K562 (cell line): ENCODE measurements at regions not wholly inside any gene's neighbourhood (a gene's known extent, or its start where the extent isn't known, plus 50 kb on each side); places are given as distances from the start of the nearest gene placed in this dataset.

Experiments used
- ATAC-seq: fragments of 200-7000 bp; cut with Tn5 transposase; 3 replicates; pipeline ENCODE4 v1.9.1; 2020; ENCODE audit warnings: moderate library complexity
- BruUV-seq: library from RNA; stranded (reverse); fragments of 400-500 nt; replicated peaks from 2 replicates; lab custom pipeline; 2021; lab: Mats Ljungman, UMichigan
- CTCF ChIA-PET: fragments of 300-600 bp; formaldehyde crosslinking; extraction: SDS; loops from one replicate; lab custom pipeline; 2021; ENCODE audit warnings: low intra/inter-chr PET ratio; lab: Yijun Ruan, JAX
- POLR2A ChIA-PET: fragments of 300-600, 350-650 bp; sonication (Branson Sonifier 250); formaldehyde crosslinking; extraction: SDS; loops from one replicate; lab custom pipeline; 2021; ENCODE audit warnings: antibody characterized with exemption, inconsistent platforms; lab: Yijun Ruan, JAX
- DNase-seq, 4 experiments: peaks; one replicate each; pipeline versions ENCODE4 v3.0.0 to v3.0.0-alpha.2; 2011 to 2018; ENCODE audit warnings: low spot score in 3 of 4, mixed read lengths in 3 of 4; ENCODE audit errors: extremely low read depth in 1 of 4
- FAIRE-seq: peaks from 2 replicates; lab custom pipeline; 2011; peaks lifted over from hg19 to GRCh38; lab: Jason Lieb, UNC
- H2AFZ ChIP-seq: 2 replicates; pipeline ENCODE4 v1.6.0; 2011; ENCODE audit warnings: low read depth, low read length, control low read depth, inconsistent platforms
- H3K27ac ChIP-seq: fragments of 200-600 bp; 3 replicates; pipeline ENCODE4 v1.8.0; 2011; ENCODE audit warnings: low read depth, mild to moderate bottlenecking, control low read depth, inconsistent platforms, low read length, moderate library complexity, mixed read lengths; ENCODE audit errors: extremely low read depth
- H3K27me3 ChIP-seq, 2 experiments: fragments of 300-600 bp in 1 of 2; 2 replicates in 1 of 2; 3 replicates in 1 of 2; pipeline versions ENCODE4 v1.6.0 to v1.8.0; 2011; ENCODE audit warnings: inconsistent platforms in 2 of 2, low read length in 2 of 2, mild to moderate bottlenecking in 1 of 2, mixed read lengths in 1 of 2, moderate library complexity in 1 of 2; ENCODE audit not compliant: control insufficient read depth in 2 of 2, insufficient read depth in 2 of 2
- H3K36me3 ChIP-seq: fragments of 300-600 bp; 3 replicates; pipeline ENCODE4 v1.8.0; 2011; ENCODE audit warnings: mild to moderate bottlenecking, low read length, inconsistent platforms; ENCODE audit not compliant: control insufficient read depth, insufficient read depth
- H3K4me1 ChIP-seq, 2 experiments: fragments of 200-600 bp in 1 of 2; replicated peaks in 1 of 2; 2 replicates in 1 of 2; 3 replicates in 1 of 2; pipeline versions ENCODE4 v1.5.1 to v1.8.0; 2011; ENCODE audit warnings: inconsistent platforms in 2 of 2, low read length in 2 of 2, mild to moderate bottlenecking in 1 of 2, mixed read lengths in 1 of 2, moderate library complexity in 1 of 2; ENCODE audit not compliant: control insufficient read depth in 2 of 2, insufficient read depth in 2 of 2
- H3K4me2 ChIP-seq: 2 replicates; pipeline ENCODE4 v1.6.1; 2011; ENCODE audit warnings: low read length, control low read depth, inconsistent platforms, mixed read lengths; ENCODE audit not compliant: insufficient read depth
- H3K4me3 ChIP-seq: fragments of 200-600 bp; sonication (generic), shearing (Covaris generic); 2 replicates; pipeline ENCODE4 v1.5.1; 2016; ENCODE audit warnings: control low read depth, inconsistent platforms
- H3K79me2 ChIP-seq: fragments of 200-600 bp; 3 replicates; pipeline ENCODE4 v1.8.0; 2011; ENCODE audit warnings: low read length, inconsistent platforms; ENCODE audit not compliant: control insufficient read depth, insufficient read depth
- H3K9ac ChIP-seq, 2 experiments: 2 replicates each; pipeline versions ENCODE4 v1.6.0 to v1.6.1; 2011; ENCODE audit warnings: low read depth in 2 of 2, low read length in 2 of 2, control low read depth in 1 of 2, inconsistent platforms in 1 of 2, mild to moderate bottlenecking in 1 of 2, mixed read lengths in 1 of 2; ENCODE audit not compliant: insufficient read depth in 1 of 2
- H3K9me1 ChIP-seq: one replicate; pipeline ENCODE4 v1.6.0; 2011; ENCODE audit warnings: inconsistent platforms, mild to moderate bottlenecking, low read length, moderate library complexity; ENCODE audit not compliant: control insufficient read depth, insufficient read depth
- H3K9me3 ChIP-seq: replicated peaks from 2 replicates; pipeline ENCODE4 v1.5.1; 2011; ENCODE audit warnings: low read depth, low read length, inconsistent platforms; ENCODE audit not compliant: control insufficient read depth, insufficient read depth
- H4K20me1 ChIP-seq: replicated peaks from 2 replicates; pipeline ENCODE4 v1.6.1; 2011; ENCODE audit warnings: low read length, inconsistent platforms, mixed read lengths; ENCODE audit not compliant: control insufficient read depth, insufficient read depth
- GATAD2B ChIP-seq: fragments of 450-650 bp; IDR thresholded peaks from 2 replicates; pipeline ENCODE4 v1.6.1; 2017; ENCODE audit warnings: mild to moderate bottlenecking, borderline replicate concordance
- NFE2 ChIP-seq: IDR thresholded peaks from 2 replicates; pipeline ENCODE4 v1.6.1; 2014; ENCODE audit warnings: antibody characterized with exemption, low read depth
- POLR3A ChIP-seq: IDR thresholded peaks from 2 replicates; pipeline ENCODE4 v1.6.1; 2011; ENCODE audit warnings: borderline replicate concordance, mild to moderate bottlenecking, moderate library complexity; ENCODE audit not compliant: insufficient read length, insufficient read depth; ENCODE audit errors: extremely low read depth
- SAFB ChIP-seq: fragments of 200-400 bp; formaldehyde crosslinking; IDR thresholded peaks from 2 replicates; pipeline ENCODE4 v1.6.1; 2017; ENCODE audit warnings: low read depth, low read length, borderline replicate concordance
- TCF7 ChIP-seq: sonication (generic); IDR thresholded peaks from 2 replicates; pipeline ENCODE4 v1.6.1; 2016; ENCODE audit warnings: antibody characterized with exemption, borderline replicate concordance
- ZNF354B ChIP-seq: fragments of 250-450 bp; sonication (Bioruptor Pico); IDR thresholded peaks from 2 replicates; pipeline ENCODE4 v1.4.0; 2020
- ZNF668 ChIP-seq: fragments of 250-450 bp; sonication (Bioruptor Pico); IDR thresholded peaks from 2 replicates; pipeline ENCODE4 v1.8.0; 2022; ENCODE audit warnings: mild to moderate bottlenecking, inconsistent platforms
- WGBS: fragments of 100-300 bp; shearing (Covaris generic); methylation state at CpG from one replicate; pipeline ENCODE4 v1.1.6; 2016; ENCODE audit warnings: low coverage, mixed read lengths; ENCODE audit not compliant: insufficient coverage; ENCODE audit errors: missing lambda C conversion rate; 5-methylcytosine and 5-hydroxymethylcytosine counted together
- in situ Hi-C: fragments of 300-500 bp; cut with MboI; formaldehyde crosslinking; loops from 4 replicates; pipeline ENCODE4 v1.15.0; 2018; ENCODE audit warnings: inconsistent platforms, mixed read lengths
- intact Hi-C: fragments of 100-400 bp; cut with micrococcal nuclease; formaldehyde crosslinking; loops from 2 replicates; pipeline ENCODE4 v1.14.2; 2022
- TF ChIP-seq, protein P1 (sequence below): IDR thresholded peaks from 2 replicates; pipeline ENCODE4 v1.6.1; 2011; ENCODE audit not compliant: insufficient read length; ENCODE audit errors: extremely low read depth

DNA sequence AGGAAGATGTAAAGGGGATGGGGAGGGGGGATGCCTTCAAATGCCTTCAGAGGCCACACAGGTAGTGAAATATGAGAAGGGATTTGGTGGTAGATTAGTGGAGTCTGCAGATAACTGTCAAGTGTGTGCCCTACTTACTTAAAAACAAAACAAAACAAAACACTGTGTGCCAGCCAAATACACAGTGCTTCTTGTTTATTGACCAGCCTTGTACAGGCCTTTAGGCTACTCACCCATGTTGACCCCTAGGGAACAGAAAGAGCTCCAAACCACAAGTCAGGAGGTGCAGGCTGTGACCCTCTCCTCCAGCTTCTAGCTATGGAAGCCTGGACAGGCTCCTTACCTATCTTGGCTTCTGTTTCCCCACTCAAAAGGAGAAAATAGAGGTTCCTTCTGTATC, 562.0 kb downstream of the ETNK1 start:
- Histone ChIP-seq H3K27me3 (no peaks in the 10 kb centered on the region), H3K4me1 (no peaks in the 10 kb centered on the region), H3K4me3 (no peak overlapping the region), H3K9me3 (no peaks in the 10 kb centered on the region), H3K9me1 (no peaks in the 10 kb centered on the region), H3K79me2 (no peaks in the 10 kb centered on the region), H4K20me1 (no peaks in the 10 kb centered on the region), H3K4me2 (no peak overlapping the region), H3K36me3 (no peaks in the 10 kb centered on the region), H3K9ac (no peak overlapping the region), H3K27ac (no peak overlapping the region), H2AFZ (no peak overlapping the region)
- no TSS peak for BruUV-seq
- ATAC-seq = no peak
- TF ChIP-seq GATAD2B (no peak), SAFB (no peak), TCF7 (no peak), POLR3A (no peak)
- TF ChIP-seq, protein P1, sequence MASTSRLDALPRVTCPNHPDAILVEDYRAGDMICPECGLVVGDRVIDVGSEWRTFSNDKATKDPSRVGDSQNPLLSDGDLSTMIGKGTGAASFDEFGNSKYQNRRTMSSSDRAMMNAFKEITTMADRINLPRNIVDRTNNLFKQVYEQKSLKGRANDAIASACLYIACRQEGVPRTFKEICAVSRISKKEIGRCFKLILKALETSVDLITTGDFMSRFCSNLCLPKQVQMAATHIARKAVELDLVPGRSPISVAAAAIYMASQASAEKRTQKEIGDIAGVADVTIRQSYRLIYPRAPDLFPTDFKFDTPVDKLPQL = no peak
- ChIA-PET CTCF (no interaction called here), POLR2A (no interaction called here)
- in situ Hi-C loops = no loop called here
- no peak for FAIRE-seq
- intact Hi-C loops = no loop called here
- no peak for DNase-seq

DNA sequence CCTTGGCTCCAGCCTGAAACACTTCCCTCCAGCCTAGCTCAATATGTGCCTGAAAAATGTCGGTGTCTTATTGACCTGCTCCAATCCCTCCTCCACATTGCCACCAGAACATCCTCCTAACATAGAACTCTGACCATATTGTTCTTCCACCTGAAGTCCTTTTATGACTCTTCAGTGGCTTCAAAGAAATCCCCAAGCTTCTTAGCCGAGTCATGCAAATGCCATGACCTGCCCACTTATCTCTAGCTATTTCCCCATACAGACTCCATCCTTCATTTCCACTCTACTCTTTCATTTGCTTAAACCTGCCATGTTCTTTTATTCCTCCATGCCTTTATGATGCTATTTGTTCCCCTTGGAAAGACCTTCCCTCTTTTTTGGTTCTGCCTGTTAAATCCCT, 568.6 kb downstream of the ETNK1 start:
- Histone ChIP-seq H3K27me3 (no peaks in the 10 kb centered on the region), H3K36me3 (no peaks in the 10 kb centered on the region), H2AFZ (no peak overlapping the region), H3K4me2 (no peak overlapping the region; the same call in 1 of the 2 replicates), H3K9me3 (no peaks in the 10 kb centered on the region), H3K4me1 (peaks cover 0 to 2% of the 10 kb centered on the region in 2 experiments; a peak in 2 of 5 replicates), H4K20me1 (no peaks in the 10 kb centered on the region), H3K4me3 (no peak overlapping the region), H3K9ac (no peak overlapping the region), H3K79me2 (no peaks in the 10 kb centered on the region), H3K9me1 (no peaks in the 10 kb centered on the region), H3K27ac (no peak overlapping the region)
- 21% methylated on average over 2 of the region's 2 CpGs for WGBS
- DNase-seq (no peak), FAIRE-seq (no peak), ATAC-seq (peak; percentile 38; the same call in 1 of the 3 replicates)
- CTCF ChIA-PET = no interaction called here
- BruUV-seq = no TSS peak
- TF ChIP-seq ZNF668 (CRISPR knock-in tag) (no peak), NFE2 (peak; percentile 54), ZNF354B (CRISPR knock-in tag) (no peak)
- TF ChIP-seq, protein P1 = no peak
- POLR2A ChIA-PET = interaction anchor here (0.6 to 1.1 kb wide), 2 partner anchors 12 to 478 kb away, joined by 3 to 4 read pairs; no protein-coding TSS in a partner anchor
- in situ Hi-C loops = no loop called here
- intact Hi-C loops = no loop called here
